ENCODE measurements at regions not wholly inside any gene's neighbourhood (a gene's known extent, or its start where the extent isn't known, plus 50 kb on each side); places are given as distances from the start of the nearest gene placed in this dataset.

- TF ChIP-seq CTCF (IDR thresholded peaks at IDR 0.05) (no peak), EZH2 (IDR thresholded peaks at IDR 0.05) (no peak)
Observed at GRCh38 chr12:131378176-131378842, 332.6 kb upstream of the SFSWAP start.
